Colonic mucosa (tissue), 4 donors: ENCODE measurements at regions not wholly inside any gene's neighbourhood (a gene's known extent, or its start where the extent isn't known, plus 50 kb on each side); places are given as distances from the start of the nearest gene placed in this dataset.
"Not testable (repeated sequence)": the region's sequence is repeated elsewhere in the genome, so short reads cannot be mapped to it uniquely, and the experiment has no call there.

Experiments
- DNase-seq: peaks from one replicate; pipeline ENCODE4 v3.0.0-alpha.2; 2020
- H3K27ac ChIP-seq: fragments of 200-600 bp; one replicate; pipeline ENCODE4 v1.8.0; 2021
- H3K27me3 ChIP-seq: fragments of 200-600 bp; one replicate; pipeline ENCODE4 v1.8.0; 2021
- H3K36me3 ChIP-seq: fragments of 200-600 bp; one replicate; pipeline ENCODE4 v1.8.0; 2021
- H3K4me1 ChIP-seq: fragments of 200-600 bp; one replicate; pipeline ENCODE4 v1.8.0; 2021; ENCODE audit warnings: mild to moderate bottlenecking
- H3K4me3 ChIP-seq: fragments of 200-600 bp; one replicate; pipeline ENCODE4 v1.8.0; 2021
- H3K9ac ChIP-seq, 2 donors: one replicate each; pipeline ENCODE4 v1.7.0; 2013; ENCODE audit warnings: control low read depth in 2 of 2, low read depth in 2 of 2, low read length in 2 of 2
- H3K9me3 ChIP-seq: fragments of 200-600 bp; one replicate; pipeline ENCODE4 v1.8.0; 2021
- intact Hi-C: fragments of 100-400 bp; cut with DNase I; formaldehyde crosslinking; loops from one replicate; pipeline ENCODE4 v1.14.1; 2022
- TF ChIP-seq, protein P1 (sequence below): fragments of 200-600 bp; IDR thresholded peaks from one replicate; pipeline ENCODE4 v1.8.0; 2022; ENCODE audit warnings: antibody characterized with exemption, mild to moderate bottlenecking
- donor health status: healthy.
- donor health status: DM: no; HTN: no; CAD: no.
- donor health status: DM: no; HTN: no; CAD: no.

- TF ChIP-seq, protein P1, sequence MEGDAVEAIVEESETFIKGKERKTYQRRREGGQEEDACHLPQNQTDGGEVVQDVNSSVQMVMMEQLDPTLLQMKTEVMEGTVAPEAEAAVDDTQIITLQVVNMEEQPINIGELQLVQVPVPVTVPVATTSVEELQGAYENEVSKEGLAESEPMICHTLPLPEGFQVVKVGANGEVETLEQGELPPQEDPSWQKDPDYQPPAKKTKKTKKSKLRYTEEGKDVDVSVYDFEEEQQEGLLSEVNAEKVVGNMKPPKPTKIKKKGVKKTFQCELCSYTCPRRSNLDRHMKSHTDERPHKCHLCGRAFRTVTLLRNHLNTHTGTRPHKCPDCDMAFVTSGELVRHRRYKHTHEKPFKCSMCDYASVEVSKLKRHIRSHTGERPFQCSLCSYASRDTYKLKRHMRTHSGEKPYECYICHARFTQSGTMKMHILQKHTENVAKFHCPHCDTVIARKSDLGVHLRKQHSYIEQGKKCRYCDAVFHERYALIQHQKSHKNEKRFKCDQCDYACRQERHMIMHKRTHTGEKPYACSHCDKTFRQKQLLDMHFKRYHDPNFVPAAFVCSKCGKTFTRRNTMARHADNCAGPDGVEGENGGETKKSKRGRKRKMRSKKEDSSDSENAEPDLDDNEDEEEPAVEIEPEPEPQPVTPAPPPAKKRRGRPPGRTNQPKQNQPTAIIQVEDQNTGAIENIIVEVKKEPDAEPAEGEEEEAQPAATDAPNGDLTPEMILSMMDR: no peak
- intact Hi-C loops: no loop called here
Observed at GRCh38 chr9:115414561-115414960, 296.6 kb upstream of the TNC start.

GRCh38 chr9:115415450-115415849, 297.5 kb upstream of the TNC start:
- TF ChIP-seq, protein P1: no peak
- H3K27ac ChIP-seq: no peak overlapping the region
- H3K4me3 ChIP-seq: no peak overlapping the region

More at GRCh38 chr9:115414561-115414960, 296.6 kb upstream of the TNC start:
- H3K27ac ChIP-seq: no peak overlapping the region
- H3K27me3 ChIP-seq: no peaks in the 10 kb centered on the region
- no peak overlapping the region for H3K4me3 ChIP-seq
- no peaks in the 10 kb centered on the region for H3K9me3 ChIP-seq
- no peaks in the 10 kb centered on the region for H3K36me3 ChIP-seq
- H3K4me1 ChIP-seq: no peaks in the 10 kb centered on the region
- H3K9ac ChIP-seq: no peak overlapping the region
- no peak for DNase-seq

DNA sequence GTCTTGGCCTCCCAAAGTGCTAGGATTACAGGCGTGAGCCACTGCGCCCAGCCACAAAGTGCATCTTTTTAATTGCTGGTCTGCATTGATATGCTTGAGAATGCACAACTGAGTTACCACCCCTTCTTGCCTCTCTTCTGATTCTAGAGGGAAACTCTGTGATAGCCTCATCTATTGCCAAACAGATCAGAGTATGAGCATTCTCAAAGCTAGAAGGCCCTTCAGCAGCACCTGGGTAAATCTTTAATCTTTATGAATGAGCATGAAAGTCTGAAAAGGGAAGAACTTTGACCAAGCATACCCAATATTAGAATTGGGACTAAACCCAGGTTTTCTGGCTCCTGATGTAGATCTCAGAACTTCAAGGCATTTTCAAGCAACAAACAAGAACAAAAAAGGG, 298.3 kb upstream of the TNC start:
- H3K36me3 ChIP-seq: no peaks in the 10 kb centered on the region
- H3K27ac ChIP-seq: no peak overlapping the region
- TF ChIP-seq, protein P1: no peak
- intact Hi-C loops: no loop called here
- no peaks in the 10 kb centered on the region for H3K27me3 ChIP-seq
- no peak overlapping the region for H3K9ac ChIP-seq
- H3K4me3 ChIP-seq: no peak overlapping the region
- H3K9me3 ChIP-seq: no peaks in the 10 kb centered on the region
- no peak for DNase-seq
- no peaks in the 10 kb centered on the region for H3K4me1 ChIP-seq

More at GRCh38 chr9:115415450-115415849, 297.5 kb upstream of the TNC start:
- Histone ChIP-seq H3K9me3 (no peaks in the 10 kb centered on the region), H3K4me1 (no peaks in the 10 kb centered on the region), H3K27me3 (no peaks in the 10 kb centered on the region), H3K9ac (no peak overlapping the region), H3K36me3 (no peaks in the 10 kb centered on the region)
- no peak for DNase-seq
- intact Hi-C loops: no loop called here

DNA sequence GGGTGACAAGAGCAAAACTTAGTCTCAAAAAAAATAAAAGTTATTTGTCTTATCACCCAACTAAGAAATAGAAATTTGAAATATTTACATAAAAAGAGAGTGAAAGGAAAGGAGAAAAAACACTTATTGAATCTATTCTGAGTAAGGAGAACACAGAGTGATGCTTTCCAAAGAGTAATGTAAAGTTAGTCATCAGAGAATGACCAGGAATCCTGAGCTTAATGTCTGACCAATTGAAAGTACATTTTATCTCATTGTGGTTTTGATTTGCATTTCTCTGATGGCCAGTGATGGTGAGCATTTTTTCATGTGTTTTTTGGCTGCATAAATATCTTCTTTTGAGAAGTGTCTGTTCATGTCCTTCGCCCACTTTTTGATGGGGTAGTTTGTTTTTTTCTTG, 300.2 kb upstream of the TNC start:
- H3K36me3 ChIP-seq, H3K27me3 ChIP-seq, intact Hi-C loops, H3K4me3 ChIP-seq, H3K27ac ChIP-seq, H3K4me1 ChIP-seq, DNase-seq, H3K9me3 ChIP-seq, H3K9ac ChIP-seq: not testable (repeated sequence)

DNA sequence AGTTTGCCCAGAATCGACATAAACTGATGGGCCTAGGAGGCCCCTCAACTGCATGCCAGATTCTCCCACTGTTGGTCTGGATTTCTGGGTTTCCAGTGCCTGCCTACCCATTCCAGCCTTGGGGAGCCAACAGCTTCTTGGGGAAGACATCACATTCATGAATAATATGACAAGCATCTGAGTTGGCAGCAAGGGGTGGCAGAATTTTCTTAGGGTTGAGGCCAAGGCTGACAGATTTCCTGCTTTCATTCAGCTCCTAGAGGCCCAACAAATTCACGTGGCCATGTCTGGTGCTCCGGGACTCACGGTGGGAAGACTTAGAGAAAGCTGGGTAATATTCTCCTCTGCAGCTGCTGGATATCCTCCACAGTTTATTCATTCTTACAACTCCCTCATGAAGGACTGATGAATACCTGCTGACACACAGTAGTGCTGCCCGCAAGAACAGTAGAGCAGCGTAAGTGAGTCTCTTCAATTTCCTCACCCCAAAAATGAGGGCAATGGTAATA, 305.0 kb upstream of the TNC start:
- Histone ChIP-seq H3K4me3 (no peak overlapping the region), H3K9me3 (no peaks in the 10 kb centered on the region), H3K36me3 (no peaks in the 10 kb centered on the region), H3K27ac (no peak overlapping the region), H3K9ac (no peak overlapping the region), H3K4me1 (no peaks in the 10 kb centered on the region), H3K27me3 (no peaks in the 10 kb centered on the region)
- TF ChIP-seq, protein P1: no peak
- DNase-seq: no peak
- intact Hi-C loops: no loop called here

DNA sequence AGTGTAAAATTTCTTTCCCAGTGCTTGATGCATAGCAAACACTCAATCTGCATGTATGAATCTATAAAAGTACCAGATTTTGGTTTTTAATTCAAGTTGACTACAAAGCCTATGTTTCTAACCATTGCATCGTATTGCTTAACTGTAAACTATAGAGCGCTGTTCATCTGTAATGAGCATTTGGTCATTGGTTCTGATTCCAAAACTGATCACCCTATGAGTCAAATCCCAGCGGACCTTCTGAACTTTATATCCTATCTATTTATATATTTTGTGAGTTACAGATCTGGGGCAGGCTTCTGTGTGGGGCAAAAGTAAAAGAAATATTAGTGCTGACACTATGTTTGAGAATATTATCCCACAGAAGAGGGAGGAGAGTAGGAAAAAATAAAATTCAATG, 305.7 kb upstream of the TNC start:
- intact Hi-C loops: no loop called here
- Histone ChIP-seq H3K4me1 (no peaks in the 10 kb centered on the region), H3K4me3 (no peak overlapping the region), H3K27ac (no peak overlapping the region), H3K9me3 (no peaks in the 10 kb centered on the region), H3K9ac (no peak overlapping the region), H3K27me3 (no peaks in the 10 kb centered on the region), H3K36me3 (no peaks in the 10 kb centered on the region)
- TF ChIP-seq, protein P1: no peak
- no peak for DNase-seq
